Stimulated activated CD4-positive, alpha-beta T cell treated with anti-CD3 and anti-CD28 coated beads, Interleukin-2, amount 100 ng/mL, for 48 hours (primary cell): ENCODE measurements at regions not wholly inside any gene's neighbourhood (a gene's known extent, or its start where the extent isn't known, plus 50 kb on each side); places are given as distances from the start of the nearest gene placed in this dataset.
"Not testable (repeated sequence)": the region's sequence is repeated elsewhere in the genome, so short reads cannot be mapped to it uniquely, and the experiment has no call there.

Experiments
- DNase-seq, 2 donors: peaks; one replicate each; pipeline ENCODE4 v3.0.0-alpha.2; 2020

DNA sequence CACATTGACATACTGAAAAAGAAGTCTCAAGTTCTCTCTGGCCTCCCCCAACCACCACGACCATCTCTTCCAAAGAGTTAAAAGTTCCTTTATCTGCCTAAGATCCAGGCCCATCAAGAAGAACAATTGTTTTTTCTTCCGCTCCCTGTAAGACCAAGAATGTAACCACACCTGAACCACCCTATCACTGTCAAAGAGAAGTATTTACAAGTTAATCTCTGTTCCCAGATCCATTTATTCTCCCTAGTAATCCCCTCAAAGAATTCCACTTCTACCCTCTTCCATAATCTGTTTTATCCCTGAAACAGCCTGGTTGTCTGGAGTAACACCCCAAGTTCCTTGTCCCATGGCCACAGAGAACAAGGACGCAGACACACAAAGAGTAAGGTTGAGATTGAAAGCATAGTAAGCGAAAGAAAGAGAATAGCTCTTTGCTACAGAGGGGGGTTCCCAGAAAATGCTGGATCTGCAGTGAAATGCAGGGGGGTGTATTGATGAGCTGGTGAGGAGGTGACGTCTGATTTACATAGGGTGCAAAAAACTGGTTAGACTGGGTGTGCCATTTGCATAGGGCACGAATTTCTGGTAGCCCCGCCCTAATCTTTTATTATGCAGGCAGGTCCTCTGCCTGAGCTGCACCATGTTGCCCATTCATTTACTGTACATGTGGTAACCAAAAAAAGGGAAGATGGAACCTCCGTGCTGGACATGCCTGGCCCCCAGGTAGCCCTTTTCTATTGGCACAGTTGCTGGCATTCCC, 122.0 kb downstream of the SKIDA1 start:
- no peak for DNase-seq

GRCh38 chr10:21402606-21403083, 122.8 kb downstream of the SKIDA1 start:
- no peak for DNase-seq

- DNase-seq: no peak
Observed at GRCh38 chr10:21401196-21401595, 124.3 kb downstream of the SKIDA1 start.

DNA sequence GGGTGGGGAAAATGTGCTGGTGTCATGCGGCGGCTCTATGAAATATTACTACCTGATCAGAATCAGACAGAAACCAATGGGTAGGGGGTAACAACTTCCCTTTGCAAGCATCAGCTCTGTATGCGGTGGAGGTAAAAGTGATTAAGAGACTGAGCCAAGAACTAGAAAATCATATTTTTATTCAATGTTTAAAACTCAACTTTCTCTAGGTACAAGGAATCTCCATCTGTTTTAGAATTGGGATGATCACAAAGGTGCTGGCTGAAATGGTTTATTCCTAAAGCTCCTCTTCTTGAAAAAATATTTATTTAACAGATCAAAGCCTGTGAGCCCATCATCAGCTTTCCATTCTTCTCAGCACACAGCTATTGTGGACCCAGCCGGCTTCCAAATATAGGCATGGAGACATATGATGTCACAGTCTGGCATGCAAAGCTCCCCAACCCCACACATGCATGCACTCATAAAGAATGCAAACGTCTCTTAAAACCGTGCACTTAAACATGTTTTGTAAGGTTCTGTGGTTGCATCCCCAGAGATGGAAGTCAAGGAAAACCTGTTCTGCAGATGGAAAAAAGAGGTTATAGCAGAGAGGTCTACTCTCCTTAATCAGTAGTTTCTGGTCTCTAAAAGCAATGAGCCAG, 126.0 kb downstream of the SKIDA1 start:
- DNase-seq: no peak

DNA sequence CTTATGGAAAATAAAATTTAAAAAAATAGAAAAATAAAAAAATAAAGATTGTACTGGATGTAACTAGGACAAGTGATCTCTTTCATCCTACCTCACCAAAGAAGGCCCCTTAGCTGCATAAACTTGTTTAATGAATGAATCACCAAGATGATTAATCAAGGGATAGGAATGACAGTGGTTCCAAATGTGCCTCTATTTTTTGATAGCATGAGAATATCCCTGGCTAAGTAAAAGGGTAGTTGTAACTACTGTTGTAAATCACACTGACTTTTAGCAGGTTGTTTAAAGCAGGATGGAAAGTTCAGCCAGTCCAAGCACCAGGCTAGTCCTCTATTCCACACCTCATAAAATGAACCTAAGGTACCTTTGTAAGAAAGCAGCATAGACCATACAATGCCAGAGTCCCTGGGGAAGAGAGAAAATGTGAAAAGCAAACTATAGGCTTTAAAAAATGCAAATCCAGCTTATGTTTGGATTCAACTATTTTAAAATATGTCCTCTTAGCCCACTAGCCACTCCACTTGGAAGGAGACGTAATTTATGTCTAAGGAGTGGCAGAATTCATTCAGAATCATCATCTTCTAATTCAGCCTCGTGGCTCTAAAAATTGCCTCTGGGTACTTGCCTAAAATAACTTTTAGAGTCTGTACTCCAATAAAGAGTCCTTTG, 126.8 kb downstream of the SKIDA1 start:
- DNase-seq: no peak

DNA sequence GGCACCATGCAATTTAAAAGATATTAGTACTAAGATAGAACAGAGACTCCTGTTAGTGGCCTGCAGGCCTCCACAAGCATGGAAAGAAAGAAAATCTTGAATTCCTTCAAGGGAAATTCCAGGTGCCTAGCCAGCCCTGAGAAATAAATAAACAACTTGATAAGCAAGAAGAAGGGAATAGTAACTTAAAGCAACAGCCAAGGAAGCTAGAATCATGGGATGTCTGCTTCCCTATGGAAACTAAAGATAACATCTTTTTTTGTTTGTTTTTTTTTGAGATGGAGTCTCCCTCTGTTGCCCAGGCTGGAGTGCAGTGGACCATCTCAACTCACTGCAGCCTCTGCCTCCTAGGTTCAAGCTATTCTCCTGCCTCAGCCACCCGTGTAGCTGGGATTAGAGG, 128.6 kb downstream of the SKIDA1 start:
- DNase-seq: no peak

- DNase-seq: no peak
Observed at GRCh38 chr10:21393931-21394330, 131.6 kb downstream of the SKIDA1 start.

DNA sequence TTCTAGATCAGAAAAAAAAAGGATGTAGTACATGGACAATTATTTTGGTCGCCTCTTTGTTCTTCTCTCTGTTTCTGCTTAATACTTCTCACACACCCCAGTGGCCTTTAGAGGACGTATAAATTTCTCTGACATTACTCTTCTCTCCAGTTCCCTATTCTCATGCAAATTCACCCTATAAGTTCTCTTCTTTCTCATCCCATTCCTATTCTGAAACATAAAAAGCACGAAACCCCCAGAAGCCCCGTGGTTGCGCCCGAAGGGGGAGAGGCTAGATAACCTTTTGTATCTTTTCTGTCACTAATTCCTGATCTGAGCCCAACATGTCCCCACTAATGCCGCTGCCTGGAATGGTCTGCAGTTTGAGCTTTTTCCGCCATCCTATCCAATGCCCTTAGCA, 136.9 kb downstream of the SKIDA1 start:
- no peak for DNase-seq

GRCh38 chr10:21387868-21388267, 137.6 kb downstream of the SKIDA1 start:
- no peak for DNase-seq

- DNase-seq: no peak
Observed at GRCh38 chr10:21385996-21386585, 139.4 kb downstream of the SKIDA1 start.

DNA sequence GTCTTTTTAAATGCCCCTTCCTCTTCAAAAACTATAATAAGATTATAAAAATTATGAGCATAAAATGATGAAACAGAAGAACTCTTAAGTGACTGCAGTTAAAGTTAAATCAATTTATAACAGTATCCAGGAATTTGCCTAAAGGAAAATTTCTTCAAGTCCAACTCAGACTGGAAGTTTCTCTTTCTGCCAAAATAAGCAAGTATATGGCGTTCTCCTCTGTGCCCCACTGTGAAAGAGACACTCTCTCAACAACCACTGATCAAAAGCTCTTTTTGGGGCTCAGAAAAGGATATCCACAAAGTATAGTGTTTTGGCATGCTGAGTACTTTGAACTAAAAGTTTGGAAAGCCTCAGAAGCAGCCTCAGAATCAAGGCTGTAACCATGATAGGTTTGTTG, 139.9 kb downstream of the SKIDA1 start:
- DNase-seq: no peak

GRCh38 chr10:21379143-21379542, 146.3 kb downstream of the SKIDA1 start:
- DNase-seq: no peak

DNA sequence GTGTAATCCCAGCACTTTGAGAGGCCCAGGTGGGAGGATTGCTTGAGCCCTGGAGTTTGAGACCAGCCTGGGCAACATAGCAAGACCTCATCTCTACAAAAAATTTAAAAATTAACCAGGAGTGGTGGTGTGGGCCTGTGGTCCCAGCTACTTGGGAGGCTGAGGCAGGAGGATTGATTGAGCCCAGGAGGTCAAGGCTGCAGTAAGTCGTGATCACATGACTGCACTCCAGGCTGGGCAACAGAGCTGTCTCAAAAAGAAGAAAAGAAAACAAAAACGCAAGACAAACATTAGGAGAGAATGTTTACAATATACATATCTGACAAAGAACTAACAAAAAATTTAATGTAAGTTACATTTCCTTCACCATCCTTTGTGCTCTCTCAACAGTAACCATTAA, 150.2 kb downstream of the SKIDA1 start:
- not testable (repeated sequence) for DNase-seq

DNA sequence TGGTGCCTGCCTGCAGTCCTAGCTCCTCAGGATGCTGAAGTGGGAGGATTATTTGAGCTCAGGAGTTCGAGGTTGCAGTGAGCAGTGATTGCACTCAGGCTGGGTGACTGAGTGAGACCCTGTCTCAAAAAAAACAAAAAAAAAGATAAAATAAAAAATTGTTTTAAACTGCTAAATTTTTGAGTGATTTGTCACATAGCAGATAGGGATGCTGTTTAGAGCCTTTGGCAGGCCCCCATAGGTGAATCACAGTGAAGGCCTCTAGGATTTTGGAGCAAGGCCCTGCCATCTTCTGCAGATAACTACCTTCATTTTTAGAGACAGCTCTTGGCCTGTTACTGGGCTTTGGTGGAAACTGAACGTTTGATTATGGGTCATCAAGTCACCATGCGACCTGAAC, 151.6 kb downstream of the SKIDA1 start:
- DNase-seq: not testable (repeated sequence)

- DNase-seq: peak; percentile 8 to 11
Observed at GRCh38 chr10:21372651-21373410, 152.7 kb downstream of the SKIDA1 start.

GRCh38 chr10:21369697-21370096, 155.8 kb downstream of the SKIDA1 start:
- DNase-seq: no peak

DNA sequence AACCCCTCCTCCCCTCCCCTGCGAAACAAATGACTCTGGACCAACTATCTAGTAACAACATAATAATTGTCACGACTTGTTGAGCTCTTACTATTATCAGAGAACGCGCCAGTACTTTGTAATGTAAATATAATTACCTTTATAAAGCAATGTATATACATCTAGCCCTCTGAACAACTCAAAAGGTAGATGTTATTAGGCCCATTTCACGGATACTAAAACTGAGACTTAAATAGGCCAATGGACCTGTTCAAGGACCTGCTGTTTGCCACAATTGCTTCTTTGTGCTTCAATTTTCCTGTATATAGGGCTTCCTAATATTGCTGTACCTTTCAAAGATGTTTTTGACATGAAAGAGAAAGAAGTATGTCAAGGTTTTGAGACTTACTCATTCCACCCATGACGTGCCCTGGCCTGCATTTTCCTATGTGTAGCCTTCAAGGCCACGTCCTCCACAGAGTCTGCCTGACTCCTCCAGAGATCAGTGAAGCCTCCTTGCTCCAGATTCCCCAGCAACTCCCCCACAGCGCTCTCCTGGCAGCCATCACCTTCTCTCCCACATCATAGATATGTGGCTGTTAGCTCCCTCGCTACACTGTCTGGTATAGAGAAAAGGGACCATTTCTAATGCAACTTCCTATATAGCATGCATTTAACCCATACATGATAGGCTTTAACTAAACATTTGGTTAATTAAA, 156.6 kb downstream of the SKIDA1 start:
- DNase-seq: no peak

DNA sequence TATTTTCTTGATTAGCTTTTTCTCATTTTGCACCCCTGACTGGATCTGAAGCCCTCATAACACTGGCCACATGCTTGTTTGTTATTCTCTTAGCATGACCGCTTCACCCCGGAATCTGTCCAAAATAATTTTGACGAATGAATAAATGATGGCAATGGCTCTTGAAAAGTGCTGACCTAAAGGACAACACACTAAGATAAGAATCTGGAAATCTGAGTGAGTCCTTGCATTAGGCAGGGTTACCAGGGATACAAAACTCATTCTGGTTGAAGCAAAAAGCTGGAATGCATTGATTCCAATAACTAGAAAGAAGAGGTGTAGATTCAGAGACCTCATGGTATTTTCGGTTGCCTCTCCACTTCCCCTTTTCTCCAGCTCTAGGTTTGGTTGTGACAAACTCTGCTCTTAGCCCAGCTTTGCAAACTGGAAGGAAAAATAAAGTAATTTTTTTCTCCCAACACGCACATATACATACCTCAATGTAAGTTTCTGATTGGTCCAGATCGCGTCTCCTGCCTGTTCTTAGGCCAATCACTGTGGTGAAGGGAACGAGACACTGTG, 157.4 kb downstream of the SKIDA1 start:
- no peak for DNase-seq

DNA sequence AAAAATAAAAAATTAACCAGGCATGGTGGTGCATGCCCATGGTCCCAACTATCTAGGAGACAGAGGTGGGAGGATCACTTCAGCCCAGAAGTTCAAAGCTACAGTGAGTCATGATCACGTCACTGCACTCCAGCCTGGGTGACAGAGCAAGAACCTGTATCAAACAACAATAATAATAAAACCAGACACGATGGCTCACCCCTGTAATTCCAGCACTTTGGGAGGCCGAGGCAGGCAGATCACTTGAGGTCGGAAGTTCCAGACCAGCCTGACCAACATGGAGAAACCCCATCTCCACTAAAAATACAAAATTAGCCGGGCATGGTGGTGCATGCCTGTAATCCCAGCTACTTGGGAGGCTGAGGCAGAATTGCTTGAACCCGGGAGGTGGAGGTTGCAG, 159.4 kb downstream of the SKIDA1 start:
- not testable (repeated sequence) for DNase-seq

- DNase-seq: no peak
Observed at GRCh38 chr10:21364196-21365114, 161.0 kb downstream of the SKIDA1 start.

GRCh38 chr10:21363731-21364104, 161.8 kb downstream of the SKIDA1 start:
- no peak for DNase-seq
